GM12878 (cell line): ENCODE measurements at regions not wholly inside any gene's neighbourhood (a gene's known extent, or its start where the extent isn't known, plus 50 kb on each side); places are given as distances from the start of the nearest gene placed in this dataset.

Experiments used
- ATAC-seq: fragments of 200-7000 bp; cut with Tn5 transposase; 3 replicates; pipeline ENCODE4 v1.9.1; 2020; ENCODE audit warnings: mild to moderate bottlenecking, moderate library complexity
- BruUV-seq: library from RNA; stranded (reverse); fragments of 400-500 nt; replicated peaks from 2 replicates; lab custom pipeline; 2021; lab: Mats Ljungman, UMichigan
- CTCF ChIA-PET: fragments of 300-600 bp; sonication (Branson Sonifier 250); formaldehyde crosslinking; extraction: SDS; loops from one replicate; lab custom pipeline; 2021; ENCODE audit warnings: inconsistent platforms; lab: Yijun Ruan, JAX
- POLR2A ChIA-PET: fragments of 350-600 bp; formaldehyde crosslinking; extraction: SDS; loops from one replicate; lab custom pipeline; 2021; ENCODE audit warnings: inconsistent platforms; lab: Charles Lee
- RAD21 ChIA-PET: fragments of 300-600 bp; sonication (Branson Sonifier 250); formaldehyde crosslinking; loops from one replicate; lab custom pipeline; 2023; ENCODE audit warnings: antibody characterized with exemption; ENCODE audit not compliant: unreplicated experiment; lab: Charles Lee
- SMC1A ChIA-PET: fragments of 300-600 bp; sonication (Branson Sonifier 250); formaldehyde crosslinking; loops from one replicate; lab custom pipeline; 2023; ENCODE audit not compliant: unreplicated experiment, uncharacterized antibody; lab: Charles Lee
- DNase-seq: peaks from one replicate; pipeline ENCODE4 v3.0.0-alpha.2; 2011; ENCODE audit warnings: low read depth, low spot score
- FAIRE-seq: peaks from 3 replicates; lab custom pipeline; 2011; peaks lifted over from hg19 to GRCh38; lab: Jason Lieb, UNC
- H2AFZ ChIP-seq: 2 replicates; pipeline ENCODE4 v1.6.0; 2011; ENCODE audit warnings: low read depth, low read length, control low read depth; ENCODE audit not compliant: control insufficient read depth
- H3K27ac ChIP-seq: 2 replicates; pipeline ENCODE4 v1.5.1; 2011; ENCODE audit warnings: control low read depth; ENCODE audit not compliant: control insufficient read depth, insufficient read depth
- H3K27me3 ChIP-seq, 2 experiments: replicated peaks in 1 of 2; 2 replicates each; pipeline versions ENCODE4 v1.6.0 to v1.6.1; 2011; ENCODE audit warnings: low read length in 1 of 2; ENCODE audit not compliant: control insufficient read depth in 2 of 2, insufficient read depth in 2 of 2
- H3K36me3 ChIP-seq, 2 experiments: 2 replicates each; pipeline ENCODE4 v1.5.1; 2011; ENCODE audit warnings: low read length in 1 of 2; ENCODE audit not compliant: control insufficient read depth in 2 of 2, insufficient read depth in 2 of 2
- H3K4me1 ChIP-seq: 2 replicates; pipeline ENCODE4 v1.6.1; 2011; ENCODE audit warnings: mild to moderate bottlenecking, low read length, moderate library complexity, mixed read lengths; ENCODE audit not compliant: control insufficient read depth, insufficient read depth
- H3K4me2 ChIP-seq: 2 replicates; pipeline ENCODE4 v1.6.0; 2011; ENCODE audit warnings: control low read depth; ENCODE audit not compliant: control insufficient read depth, insufficient read depth
- H3K4me3 ChIP-seq: fragments of 200-600 bp; sonication (generic); 2 replicates; pipeline ENCODE4 v1.5.1; 2016
- H3K79me2 ChIP-seq: 2 replicates; pipeline ENCODE4 v1.6.0; 2011; ENCODE audit warnings: low read length; ENCODE audit not compliant: control insufficient read depth, insufficient read depth
- H3K9ac ChIP-seq: 2 replicates; pipeline ENCODE4 v1.8.0; 2011; ENCODE audit warnings: low read length, control low read depth, mixed read lengths; ENCODE audit not compliant: control insufficient read depth, insufficient read depth
- H3K9me3 ChIP-seq: replicated peaks from 3 replicates; pipeline ENCODE4 v1.5.1; 2011; ENCODE audit warnings: mild to moderate bottlenecking, low read length; ENCODE audit not compliant: control insufficient read depth, insufficient read depth
- H4K20me1 ChIP-seq: 2 replicates; pipeline ENCODE4 v1.6.0; 2011; ENCODE audit not compliant: control insufficient read depth, insufficient read depth
- EGR1 ChIP-seq, 2 experiments: IDR thresholded peaks; 1 replicate in 1 of 2; 2 replicates in 1 of 2; pipeline ENCODE4 v1.6.1; 2011 to 2012; ENCODE audit warnings: low read depth in 2 of 2, low read length in 2 of 2, borderline replicate concordance in 1 of 2, mild to moderate bottlenecking in 1 of 2, moderate library complexity in 1 of 2
- ESRRA ChIP-seq: IDR thresholded peaks from 2 replicates; pipeline ENCODE4 v1.6.1; 2012; ENCODE audit warnings: mild to moderate bottlenecking, low read length, improper control_type of control experiment
- HCFC1 ChIP-seq: fragments of 150-350 bp; IDR thresholded peaks from 2 replicates; pipeline ENCODE4 v1.6.1; 2014; ENCODE audit warnings: low read length
- HDAC2 ChIP-seq: fragments of 200-600 bp; sonication (generic); IDR thresholded peaks from 2 replicates; pipeline ENCODE4 v1.6.1; 2017
- LARP7 ChIP-seq: fragments of 450-650 bp; IDR thresholded peaks from 2 replicates; pipeline ENCODE4 v1.6.1; 2017; ENCODE audit warnings: mild to moderate bottlenecking
- POLR2AphosphoS2 ChIP-seq: IDR thresholded peaks from 2 replicates; pipeline ENCODE4 v1.6.1; 2011; ENCODE audit warnings: low read depth, mild to moderate bottlenecking, low read length, improper control_type of control experiment, moderate library complexity
- RB1 ChIP-seq: fragments of 450-650 bp; formaldehyde crosslinking; IDR thresholded peaks from 2 replicates; pipeline ENCODE4 v1.6.1; 2017; ENCODE audit warnings: mild to moderate bottlenecking, borderline replicate concordance
- RBBP5 ChIP-seq: fragments of 200-600 bp; sonication (generic); conservative IDR thresholded peaks from 2 replicates; pipeline ENCODE4 v1.6.1; 2016
- RELA ChIP-seq: fragments of 450-650 bp; IDR thresholded peaks from 2 replicates; pipeline ENCODE4 v1.8.0; 2014; ENCODE audit warnings: borderline replicate concordance; ENCODE audit not compliant: partially characterized antibody
- STAT1 ChIP-seq: fragments of 450-650 bp; conservative IDR thresholded peaks from 2 replicates; pipeline ENCODE4 v1.6.1; 2014; ENCODE audit warnings: antibody characterized with exemption, mild to moderate bottlenecking
- ZNF274 ChIP-seq: IDR thresholded peaks from one replicate; pipeline ENCODE4 v1.8.0; 2011; ENCODE audit not compliant: insufficient read length, insufficient read depth
- ZSCAN29 ChIP-seq: fragments of 450-650 bp; IDR thresholded peaks from 2 replicates; pipeline ENCODE4 v1.6.1; 2017; ENCODE audit warnings: mild to moderate bottlenecking, moderate library complexity
- WGBS: methylation state at CpG from one replicate; pipeline ENCODE4 v1.1.6; 2016; ENCODE audit warnings: low lambda C conversion rate; ENCODE audit not compliant: insufficient replicate concordance, insufficient coverage; ENCODE audit errors: missing lambda C conversion rate; 5-methylcytosine and 5-hydroxymethylcytosine counted together
- in situ Hi-C: fragments of 300-500 bp; cut with MboI; formaldehyde crosslinking; loops from 9 replicates; pipeline ENCODE4 v1.14.3; 2018; ENCODE audit warnings: mixed read lengths
- intact Hi-C: fragments of 100-400 bp; cut with micrococcal nuclease; formaldehyde crosslinking; loops from one replicate; pipeline ENCODE4 v1.14.2; 2022; ENCODE audit not compliant: unreplicated experiment
- TF ChIP-seq, protein P1 (sequence below): fragments of 150-350 bp; IDR thresholded peaks from 2 replicates; pipeline ENCODE4 v1.6.1; 2016; ENCODE audit warnings: low read depth, low read length
- TF ChIP-seq, protein P2 (sequence below): fragments of 450-650 bp; conservative IDR thresholded peaks from 2 replicates; pipeline ENCODE4 v1.6.1; 2017; ENCODE audit warnings: mild to moderate bottlenecking, moderate library complexity
- TF ChIP-seq, protein P3 (sequence below): fragments of 450-650 bp; IDR thresholded peaks from 2 replicates; pipeline ENCODE4 v1.6.1; 2016; ENCODE audit warnings: mild to moderate bottlenecking
- TF ChIP-seq, protein P4 (sequence below): fragments of 450-650 bp; IDR thresholded peaks from 2 replicates; pipeline ENCODE4 v1.6.1; 2014; ENCODE audit warnings: mild to moderate bottlenecking
- TF ChIP-seq, protein P5 (sequence below): IDR thresholded peaks from 2 replicates; pipeline ENCODE4 v1.6.1; 2011; ENCODE audit warnings: borderline replicate concordance, low read depth, mild to moderate bottlenecking, moderate library complexity, low read length; ENCODE audit not compliant: insufficient read depth, poor library complexity, severe bottlenecking

DNA sequence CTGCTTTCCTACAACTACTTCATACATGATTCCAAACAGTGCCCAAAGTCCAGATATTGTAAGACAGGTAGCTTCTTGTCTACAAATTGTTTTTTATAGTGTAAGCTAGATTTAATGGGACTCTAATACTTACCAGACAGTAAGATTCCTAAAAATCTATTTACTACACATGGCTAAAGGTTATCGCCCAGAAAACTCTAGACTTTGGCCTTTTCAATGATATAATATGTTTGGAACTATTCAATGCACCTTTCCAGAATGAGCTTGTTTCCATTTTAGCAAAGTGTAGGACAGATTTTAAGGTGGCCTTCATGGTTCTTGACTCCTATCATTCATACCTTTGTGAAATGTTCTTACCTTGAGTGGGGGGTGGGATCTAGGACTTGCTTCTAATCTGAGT lies 951.0 kb downstream of the SORCS1 start:
- intact Hi-C loops = no loop called here
- Histone ChIP-seq H3K9ac (no peak overlapping the region), H3K36me3 (no peaks in the 10 kb centered on the region), H3K4me1 (no peaks in the 10 kb centered on the region), H3K9me3 (no peaks in the 10 kb centered on the region), H4K20me1 (no peaks in the 10 kb centered on the region), H3K4me3 (no peak overlapping the region), H3K27ac (no peak overlapping the region), H3K27me3 (no peaks in the 10 kb centered on the region), H2AFZ (no peak overlapping the region), H3K79me2 (no peaks in the 10 kb centered on the region), H3K4me2 (no peak overlapping the region)
- RAD21 ChIA-PET = no interaction called here
- FAIRE-seq (no peak), DNase-seq (no peak), ATAC-seq (no peak)
- WGBS = 0% methylated on average over 1 of the region's 1 CpG
- POLR2A ChIA-PET = no interaction called here
- in situ Hi-C loops = no loop called here
- no TSS peak for BruUV-seq
- CTCF ChIA-PET = no interaction called here
- SMC1A ChIA-PET = no interaction called here
- TF ChIP-seq RBBP5 (no peak), HDAC2 (no peak), HCFC1 (no peak), EGR1 (IDR thresholded peaks at IDR 0.05; ENCODE audit: borderline replicate concordance in 1 of 2, low read depth in 2 of 2, low read length in 2 of 2) (no peak), ZNF274 (no peak), POLR2AphosphoS2 (no peak), ESRRA (no peak), ZSCAN29 (no peak), STAT1 (no peak), RELA (no peak), RB1 (no peak), LARP7 (no peak)
- TF ChIP-seq, protein P1, sequence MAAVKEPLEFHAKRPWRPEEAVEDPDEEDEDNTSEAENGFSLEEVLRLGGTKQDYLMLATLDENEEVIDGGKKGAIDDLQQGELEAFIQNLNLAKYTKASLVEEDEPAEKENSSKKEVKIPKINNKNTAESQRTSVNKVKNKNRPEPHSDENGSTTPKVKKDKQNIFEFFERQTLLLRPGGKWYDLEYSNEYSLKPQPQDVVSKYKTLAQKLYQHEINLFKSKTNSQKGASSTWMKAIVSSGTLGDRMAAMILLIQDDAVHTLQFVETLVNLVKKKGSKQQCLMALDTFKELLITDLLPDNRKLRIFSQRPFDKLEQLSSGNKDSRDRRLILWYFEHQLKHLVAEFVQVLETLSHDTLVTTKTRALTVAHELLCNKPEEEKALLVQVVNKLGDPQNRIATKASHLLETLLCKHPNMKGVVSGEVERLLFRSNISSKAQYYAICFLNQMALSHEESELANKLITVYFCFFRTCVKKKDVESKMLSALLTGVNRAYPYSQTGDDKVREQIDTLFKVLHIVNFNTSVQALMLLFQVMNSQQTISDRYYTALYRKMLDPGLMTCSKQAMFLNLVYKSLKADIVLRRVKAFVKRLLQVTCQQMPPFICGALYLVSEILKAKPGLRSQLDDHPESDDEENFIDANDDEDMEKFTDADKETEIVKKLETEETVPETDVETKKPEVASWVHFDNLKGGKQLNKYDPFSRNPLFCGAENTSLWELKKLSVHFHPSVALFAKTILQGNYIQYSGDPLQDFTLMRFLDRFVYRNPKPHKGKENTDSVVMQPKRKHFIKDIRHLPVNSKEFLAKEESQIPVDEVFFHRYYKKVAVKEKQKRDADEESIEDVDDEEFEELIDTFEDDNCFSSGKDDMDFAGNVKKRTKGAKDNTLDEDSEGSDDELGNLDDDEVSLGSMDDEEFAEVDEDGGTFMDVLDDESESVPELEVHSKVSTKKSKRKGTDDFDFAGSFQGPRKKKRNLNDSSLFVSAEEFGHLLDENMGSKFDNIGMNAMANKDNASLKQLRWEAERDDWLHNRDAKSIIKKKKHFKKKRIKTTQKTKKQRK = no peak
- TF ChIP-seq, protein P2, sequence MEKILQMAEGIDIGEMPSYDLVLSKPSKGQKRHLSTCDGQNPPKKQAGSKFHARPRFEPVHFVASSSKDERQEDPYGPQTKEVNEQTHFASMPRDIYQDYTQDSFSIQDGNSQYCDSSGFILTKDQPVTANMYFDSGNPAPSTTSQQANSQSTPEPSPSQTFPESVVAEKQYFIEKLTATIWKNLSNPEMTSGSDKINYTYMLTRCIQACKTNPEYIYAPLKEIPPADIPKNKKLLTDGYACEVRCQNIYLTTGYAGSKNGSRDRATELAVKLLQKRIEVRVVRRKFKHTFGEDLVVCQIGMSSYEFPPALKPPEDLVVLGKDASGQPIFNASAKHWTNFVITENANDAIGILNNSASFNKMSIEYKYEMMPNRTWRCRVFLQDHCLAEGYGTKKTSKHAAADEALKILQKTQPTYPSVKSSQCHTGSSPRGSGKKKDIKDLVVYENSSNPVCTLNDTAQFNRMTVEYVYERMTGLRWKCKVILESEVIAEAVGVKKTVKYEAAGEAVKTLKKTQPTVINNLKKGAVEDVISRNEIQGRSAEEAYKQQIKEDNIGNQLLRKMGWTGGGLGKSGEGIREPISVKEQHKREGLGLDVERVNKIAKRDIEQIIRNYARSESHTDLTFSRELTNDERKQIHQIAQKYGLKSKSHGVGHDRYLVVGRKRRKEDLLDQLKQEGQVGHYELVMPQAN = no peak
- TF ChIP-seq, protein P3, sequence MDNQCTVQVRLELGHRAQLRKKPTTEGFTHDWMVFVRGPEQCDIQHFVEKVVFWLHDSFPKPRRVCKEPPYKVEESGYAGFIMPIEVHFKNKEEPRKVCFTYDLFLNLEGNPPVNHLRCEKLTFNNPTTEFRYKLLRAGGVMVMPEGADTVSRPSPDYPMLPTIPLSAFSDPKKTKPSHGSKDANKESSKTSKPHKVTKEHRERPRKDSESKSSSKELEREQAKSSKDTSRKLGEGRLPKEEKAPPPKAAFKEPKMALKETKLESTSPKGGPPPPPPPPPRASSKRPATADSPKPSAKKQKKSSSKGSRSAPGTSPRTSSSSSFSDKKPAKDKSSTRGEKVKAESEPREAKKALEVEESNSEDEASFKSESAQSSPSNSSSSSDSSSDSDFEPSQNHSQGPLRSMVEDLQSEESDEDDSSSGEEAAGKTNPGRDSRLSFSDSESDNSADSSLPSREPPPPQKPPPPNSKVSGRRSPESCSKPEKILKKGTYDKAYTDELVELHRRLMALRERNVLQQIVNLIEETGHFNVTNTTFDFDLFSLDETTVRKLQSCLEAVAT = no peak
- TF ChIP-seq, protein P4, sequence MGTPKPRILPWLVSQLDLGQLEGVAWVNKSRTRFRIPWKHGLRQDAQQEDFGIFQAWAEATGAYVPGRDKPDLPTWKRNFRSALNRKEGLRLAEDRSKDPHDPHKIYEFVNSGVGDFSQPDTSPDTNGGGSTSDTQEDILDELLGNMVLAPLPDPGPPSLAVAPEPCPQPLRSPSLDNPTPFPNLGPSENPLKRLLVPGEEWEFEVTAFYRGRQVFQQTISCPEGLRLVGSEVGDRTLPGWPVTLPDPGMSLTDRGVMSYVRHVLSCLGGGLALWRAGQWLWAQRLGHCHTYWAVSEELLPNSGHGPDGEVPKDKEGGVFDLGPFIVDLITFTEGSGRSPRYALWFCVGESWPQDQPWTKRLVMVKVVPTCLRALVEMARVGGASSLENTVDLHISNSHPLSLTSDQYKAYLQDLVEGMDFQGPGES = no peak
- TF ChIP-seq, protein P5, sequence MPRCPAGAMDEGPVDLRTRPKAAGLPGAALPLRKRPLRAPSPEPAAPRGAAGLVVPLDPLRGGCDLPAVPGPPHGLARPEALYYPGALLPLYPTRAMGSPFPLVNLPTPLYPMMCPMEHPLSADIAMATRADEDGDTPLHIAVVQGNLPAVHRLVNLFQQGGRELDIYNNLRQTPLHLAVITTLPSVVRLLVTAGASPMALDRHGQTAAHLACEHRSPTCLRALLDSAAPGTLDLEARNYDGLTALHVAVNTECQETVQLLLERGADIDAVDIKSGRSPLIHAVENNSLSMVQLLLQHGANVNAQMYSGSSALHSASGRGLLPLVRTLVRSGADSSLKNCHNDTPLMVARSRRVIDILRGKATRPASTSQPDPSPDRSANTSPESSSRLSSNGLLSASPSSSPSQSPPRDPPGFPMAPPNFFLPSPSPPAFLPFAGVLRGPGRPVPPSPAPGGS = no peak
